HG03442 (cell line): ENCODE measurements at regions not wholly inside any gene's neighbourhood (a gene's known extent, or its start where the extent isn't known, plus 50 kb on each side); places are given as distances from the start of the nearest gene placed in this dataset.
A peak's percentile ranks its signal among the peaks of the same experiment; 100 is the strongest.
"Not testable (repeated sequence)": the region's sequence is repeated elsewhere in the genome, so short reads cannot be mapped to it uniquely, and the experiment has no call there.

ENCODE experiments used
- ATAC-seq: cut with Tn5 transposase; IDR thresholded peaks from one replicate; pipeline ENCODE4 v1.9.1; 2021; ENCODE audit warnings: mild to moderate bottlenecking, moderate library complexity; ENCODE audit not compliant: unreplicated experiment

DNA sequence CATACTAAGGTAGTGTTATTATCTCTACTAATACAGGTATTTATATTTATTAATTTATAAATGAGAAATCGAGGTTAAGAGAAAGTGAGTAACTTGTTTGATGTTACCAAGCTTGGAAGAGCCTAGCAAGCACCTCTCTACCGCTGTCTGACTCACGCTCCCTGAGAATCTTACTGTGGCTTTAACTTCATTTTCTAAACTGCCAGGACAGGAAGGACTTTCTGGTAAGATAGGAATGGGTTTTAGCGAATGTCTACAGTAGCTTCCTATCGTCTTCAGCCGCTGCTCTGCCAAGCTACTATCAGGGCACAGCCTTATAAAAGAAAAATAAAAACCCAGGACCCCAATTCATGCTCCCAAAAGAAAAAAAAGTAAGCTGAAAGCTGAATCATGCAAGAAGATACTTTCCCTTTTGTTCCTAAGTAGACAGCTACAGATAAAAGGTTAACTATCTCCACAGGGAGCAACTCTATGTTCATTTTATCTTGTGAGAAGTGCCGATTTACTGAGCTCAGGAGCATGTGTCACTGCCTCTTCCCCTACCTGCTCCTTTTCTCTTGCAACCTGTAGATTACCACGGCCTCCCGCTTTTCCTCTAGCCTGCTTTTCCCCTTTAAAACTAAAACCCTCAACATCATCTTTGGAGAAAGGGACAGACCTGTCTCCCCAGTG is 60.2 kb downstream of the THNSL1 start:
- no peak for ATAC-seq

- no peak for ATAC-seq
Observed at GRCh38 chr10:25078658-25079431, 62.4 kb downstream of the THNSL1 start.

DNA sequence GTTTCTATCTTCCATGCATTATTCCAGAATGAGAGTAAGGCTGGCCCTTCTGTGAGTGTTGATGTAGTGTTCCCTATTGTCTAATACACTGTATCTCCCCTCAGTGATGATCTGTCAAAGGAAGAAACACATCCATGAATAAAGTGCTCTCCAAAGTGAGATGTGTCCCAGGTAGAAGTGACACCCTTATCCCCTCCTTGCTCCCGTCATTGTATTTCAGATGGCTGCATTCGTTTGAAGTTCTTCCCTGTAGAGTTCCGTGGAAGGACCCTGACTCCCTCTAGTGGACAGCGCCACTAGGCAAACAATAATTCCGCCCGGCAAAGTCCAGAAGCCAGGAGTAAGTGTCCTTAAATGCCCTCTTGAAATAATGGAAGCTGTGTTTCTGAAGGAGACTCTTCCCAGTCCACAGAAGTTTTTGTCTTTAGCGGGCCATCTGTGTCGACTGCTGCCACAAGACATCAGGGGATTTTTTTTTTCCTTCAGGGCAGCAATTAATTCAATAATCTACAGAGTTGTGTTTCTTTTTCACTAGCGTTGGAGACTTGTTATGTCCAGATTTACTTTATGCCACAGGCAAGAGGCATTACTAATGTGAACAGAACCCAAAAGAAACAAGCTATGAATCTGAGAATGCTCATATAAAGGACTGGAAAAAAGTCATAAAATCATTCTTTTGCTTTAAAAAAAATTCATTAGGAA is 64.6 kb downstream of the THNSL1 start:
- ATAC-seq = peak; percentile 82

- ATAC-seq = no peak
Observed at GRCh38 chr10:25082276-25083204, 66.1 kb downstream of the THNSL1 start.

- ATAC-seq = no peak
Observed at GRCh38 chr10:25083546-25084111, 67.2 kb downstream of the THNSL1 start.

DNA sequence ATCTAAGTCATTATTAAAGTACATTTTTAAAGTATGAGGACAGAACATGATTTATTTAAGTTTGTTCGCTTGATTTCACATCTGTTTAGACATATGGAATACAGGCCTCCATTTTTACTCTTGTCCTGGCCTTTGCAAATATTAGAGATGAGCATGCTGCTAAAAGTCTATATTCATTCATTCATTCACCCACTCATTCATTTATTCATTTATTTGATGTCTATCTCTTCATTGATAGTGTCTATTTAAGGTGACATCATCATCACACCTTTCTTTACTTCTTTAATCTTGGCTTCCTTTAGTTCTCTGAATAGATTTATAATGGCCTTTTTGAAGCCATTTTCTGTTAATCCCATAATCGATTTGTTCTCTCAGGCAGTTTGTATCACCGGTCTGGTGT is 68.0 kb downstream of the THNSL1 start:
- no peak for ATAC-seq

GRCh38 chr10:25094590-25094989 is 78.2 kb downstream of the THNSL1 start:
- no peak for ATAC-seq

DNA sequence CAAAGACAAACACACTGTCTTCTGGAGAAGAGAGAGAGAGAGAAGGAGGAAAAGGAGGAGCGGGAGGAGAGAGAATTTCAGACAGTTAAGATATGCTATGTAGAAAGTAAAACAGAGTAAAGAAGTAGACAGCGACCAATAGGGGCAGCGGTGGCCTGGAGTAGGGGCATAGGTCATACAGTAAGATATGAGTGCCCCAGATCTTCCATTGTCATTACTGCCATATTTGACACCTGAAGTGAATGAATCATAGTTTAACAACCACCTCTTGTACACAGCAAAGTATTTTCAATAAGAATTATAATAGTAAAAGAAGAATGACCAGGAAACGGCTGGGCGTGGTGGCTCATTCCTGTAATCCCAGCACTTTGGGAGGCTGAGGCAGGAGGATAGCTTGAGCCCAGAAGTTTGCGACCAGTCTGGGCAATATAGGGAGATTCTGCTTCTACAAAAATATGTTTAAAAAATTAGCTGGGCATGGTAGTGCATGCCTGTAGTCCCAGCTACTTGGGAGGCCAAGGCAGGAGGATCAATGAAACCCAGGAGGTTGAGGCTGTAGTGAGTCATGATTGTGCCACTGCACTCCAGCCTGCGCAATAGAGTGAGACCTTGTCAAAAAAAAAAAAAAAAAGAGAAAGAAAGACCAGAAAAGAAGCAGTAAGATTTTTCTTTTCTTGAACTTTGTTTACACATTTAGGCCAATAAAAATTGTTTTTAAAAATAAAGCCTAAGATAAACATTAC is 77.0 kb upstream of the GPR158 start:
- ATAC-seq = no peak

- no peak for ATAC-seq
Observed at GRCh38 chr10:25100141-25100540, 74.7 kb upstream of the GPR158 start.

- no peak for ATAC-seq
Observed at GRCh38 chr10:25101461-25102146, 73.2 kb upstream of the GPR158 start.

DNA sequence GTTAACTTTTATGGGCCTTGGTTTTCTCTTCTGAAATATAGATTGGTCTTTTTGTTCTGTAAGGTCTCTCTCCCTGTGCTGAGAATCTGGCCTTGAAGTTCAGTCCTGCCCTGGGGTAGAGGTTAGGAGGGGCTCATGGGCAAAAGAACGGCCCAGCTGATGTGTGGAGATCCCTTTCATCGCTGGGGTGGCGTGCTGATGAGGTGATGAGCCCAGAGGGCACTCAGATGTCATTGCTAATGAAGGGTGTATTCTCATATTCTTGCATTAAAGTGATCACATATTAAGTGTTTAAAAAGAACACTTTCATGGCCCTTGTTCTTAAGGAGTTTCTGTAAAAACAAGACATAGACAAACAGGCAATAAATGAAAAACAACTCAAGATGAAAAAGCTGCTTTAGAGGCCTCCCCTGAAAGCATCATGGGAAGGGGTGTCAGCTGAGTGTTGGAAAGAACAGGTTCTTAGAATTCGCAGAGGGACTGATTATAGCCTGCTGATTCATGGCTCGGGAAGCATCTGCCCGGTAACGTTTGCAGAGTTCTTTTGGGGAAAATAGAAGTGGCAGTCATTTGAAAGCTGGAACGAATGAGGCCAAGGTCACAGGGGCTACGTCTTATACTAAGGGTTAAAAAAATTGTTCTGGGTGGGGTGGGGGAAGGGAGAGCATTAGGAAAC is 72.5 kb upstream of the GPR158 start:
- no peak for ATAC-seq

DNA sequence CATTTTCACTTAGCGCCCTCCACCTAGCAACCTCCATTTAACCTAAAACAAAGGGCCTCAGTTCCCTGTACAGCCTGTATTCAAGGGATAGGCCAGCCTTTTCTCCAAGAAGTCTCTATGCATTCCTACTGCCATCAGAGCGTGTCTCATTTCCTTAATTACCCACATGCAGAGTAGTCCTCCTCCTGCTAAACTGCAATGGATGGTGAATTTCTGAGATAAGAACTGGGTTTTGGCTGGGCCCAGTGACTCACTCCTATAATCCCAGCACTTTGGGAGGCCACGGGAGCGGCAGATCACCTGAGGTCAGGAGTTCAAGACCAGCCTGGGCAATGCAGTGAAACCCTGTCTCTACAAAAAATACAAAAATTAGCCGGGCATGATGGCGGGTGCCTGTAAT is 71.1 kb upstream of the GPR158 start:
- no peak for ATAC-seq

DNA sequence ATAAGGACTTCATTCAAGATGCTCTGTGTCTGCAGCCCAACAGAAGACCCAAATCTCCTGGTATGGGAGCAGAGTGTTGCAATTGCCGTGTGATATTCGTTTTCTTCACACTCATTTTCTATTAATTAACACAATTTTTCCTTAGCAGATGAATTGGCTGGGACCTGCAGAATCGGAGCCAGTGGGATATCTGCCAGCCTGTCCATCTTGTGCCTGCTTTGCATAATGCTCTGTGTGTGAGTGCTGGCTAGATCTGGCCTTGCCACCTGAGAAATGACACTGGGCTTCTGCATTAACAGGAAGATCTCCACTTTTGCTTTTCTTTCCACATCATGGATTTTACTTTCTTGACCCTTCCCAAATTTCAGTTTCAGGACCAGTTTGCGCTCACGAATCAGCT is 70.4 kb upstream of the GPR158 start:
- no peak for ATAC-seq

- ATAC-seq = no peak
Observed at GRCh38 chr10:25105262-25105661, 69.5 kb upstream of the GPR158 start.

- ATAC-seq = no peak
Observed at GRCh38 chr10:25105743-25106260, 69.0 kb upstream of the GPR158 start.

DNA sequence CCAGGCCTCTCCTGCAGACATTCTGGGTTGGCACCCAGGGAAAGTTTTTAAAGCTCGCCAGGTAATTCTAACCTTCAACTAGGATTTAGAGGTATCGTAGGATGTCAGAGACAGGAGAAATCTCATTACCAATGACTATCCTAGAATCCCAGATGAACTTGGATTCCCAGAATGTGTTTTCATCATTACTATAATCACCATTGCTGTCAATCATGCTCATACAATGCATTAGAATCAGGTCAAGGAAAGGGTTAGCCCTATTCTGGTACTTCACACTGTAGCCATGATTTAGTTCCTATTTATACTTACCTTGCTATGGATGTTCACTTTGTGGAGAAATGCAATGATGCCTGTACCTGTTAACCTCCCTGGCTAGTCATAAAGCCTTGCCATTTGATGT is 67.0 kb upstream of the GPR158 start:
- no peak for ATAC-seq

DNA sequence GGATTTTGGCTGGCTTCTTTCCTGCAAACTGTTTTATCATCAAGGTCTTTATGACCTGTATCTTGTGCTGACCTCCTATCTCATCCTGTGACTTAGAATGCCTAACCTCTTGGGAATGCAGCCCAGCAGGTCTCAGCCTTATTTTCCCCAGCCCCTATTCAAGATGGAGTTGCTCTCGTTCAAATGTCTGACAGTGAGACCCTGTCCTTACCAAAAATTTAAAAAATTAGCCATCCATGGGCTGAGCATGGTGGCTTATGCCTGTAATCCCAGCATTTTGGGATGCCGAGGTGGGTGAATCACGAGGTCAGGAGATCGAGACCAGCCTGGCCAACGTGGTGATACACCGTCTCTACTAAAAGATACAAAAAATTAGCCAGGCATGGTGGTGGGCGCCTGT is 64.9 kb upstream of the GPR158 start:
- not testable (repeated sequence) for ATAC-seq

- ATAC-seq = no peak
Observed at GRCh38 chr10:25112016-25112415, 62.8 kb upstream of the GPR158 start.
